Activated CD8-positive, alpha-beta memory T cell treated with anti-CD3 and anti-CD28 coated beads for 1 hour (primary cell): ENCODE measurements at regions not wholly inside any gene's neighbourhood (a gene's known extent, or its start where the extent isn't known, plus 50 kb on each side); places are given as distances from the start of the nearest gene placed in this dataset.
"Not testable (repeated sequence)": the region's sequence is repeated elsewhere in the genome, so short reads cannot be mapped to it uniquely, and the experiment has no call there.

Source experiments
- DNase-seq, 2 donors: peaks; one replicate each; pipeline ENCODE4 v3.0.0-alpha.2; 2020; ENCODE audit warnings: low read depth in 1 of 2; ENCODE audit errors: extremely low read depth in 1 of 2

DNA sequence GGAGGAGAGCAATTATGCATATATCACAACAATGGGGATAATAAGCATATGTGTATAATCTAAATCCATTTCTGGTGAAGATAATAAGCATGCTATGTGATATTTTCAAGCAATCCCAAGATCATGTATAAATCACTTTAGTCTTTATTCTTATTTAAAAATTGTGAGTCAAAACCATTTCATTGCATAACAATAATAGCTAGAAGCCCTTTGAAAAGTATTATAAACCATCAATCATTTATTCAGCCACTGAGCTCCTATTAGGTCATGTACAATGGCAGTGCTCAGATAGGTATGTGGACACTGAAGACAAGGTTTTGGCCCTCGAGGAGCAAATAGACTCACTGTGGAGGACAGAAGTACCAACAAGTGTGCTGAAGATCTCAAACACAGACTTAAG, 113.1 kb downstream of the CDCA7 start:
- no peak for DNase-seq

DNA sequence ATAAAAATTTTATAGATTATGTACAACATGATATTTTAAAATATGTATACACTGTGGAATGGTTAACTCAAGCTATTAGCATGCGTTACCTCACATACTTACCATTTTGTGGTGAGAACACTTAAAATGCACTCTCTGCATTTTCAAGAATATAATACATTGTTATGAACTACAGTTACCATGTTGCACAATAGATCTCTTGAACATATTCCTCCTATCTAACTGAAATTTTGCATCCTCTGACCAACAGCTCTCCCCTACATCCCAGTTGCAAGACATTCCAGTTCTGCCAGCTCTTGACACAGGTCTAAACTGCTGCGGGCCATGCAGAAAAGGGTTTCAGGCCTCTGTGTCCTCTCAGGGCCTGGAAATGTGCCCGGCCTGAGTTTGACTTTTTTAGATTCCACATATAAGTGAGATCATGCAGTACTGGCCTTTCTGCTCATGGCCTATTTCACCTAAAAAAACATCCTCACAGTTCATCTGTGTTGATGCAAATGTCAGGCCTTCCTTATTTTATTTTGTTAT, 113.7 kb downstream of the CDCA7 start:
- DNase-seq, result no peak

DNA sequence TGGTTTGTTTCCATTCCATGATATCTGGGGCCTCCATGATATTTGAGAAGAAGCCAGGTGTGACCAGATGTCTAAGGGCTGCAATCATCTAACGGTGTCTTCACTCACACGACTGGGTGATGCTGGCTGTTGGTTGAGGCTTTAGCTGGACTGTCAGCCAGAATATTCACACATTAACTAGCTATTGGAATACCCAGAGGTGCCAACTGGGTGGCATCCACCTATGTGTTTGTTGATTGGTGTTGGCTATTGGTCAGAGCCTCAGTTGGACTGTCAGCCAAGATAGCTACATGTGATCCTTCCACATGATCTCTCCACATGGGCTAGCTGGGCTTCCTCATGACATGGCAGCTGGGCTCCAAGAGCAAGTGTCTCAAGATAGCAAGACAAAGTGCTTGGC, 117.4 kb downstream of the CDCA7 start:
- DNase-seq, result no peak

DNA sequence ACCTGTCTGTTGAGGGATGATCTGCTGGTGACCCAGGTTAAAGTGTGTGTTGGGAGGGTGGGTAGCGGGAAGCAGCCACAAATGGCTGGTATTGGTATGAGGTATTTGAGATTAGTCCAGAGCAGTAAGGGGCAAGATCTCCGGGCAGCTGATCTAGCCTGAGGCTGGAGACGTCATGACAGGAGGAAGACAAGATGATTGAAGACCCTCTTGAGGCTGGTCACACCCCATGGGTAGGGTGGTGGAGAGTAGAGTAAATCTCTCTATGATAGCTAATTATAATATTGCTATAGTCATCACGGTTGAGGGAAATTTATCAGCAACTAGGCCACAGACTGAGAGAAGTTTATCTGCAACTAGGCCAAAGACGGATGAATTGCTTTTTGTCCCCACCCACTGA, 128.5 kb downstream of the CDCA7 start:
- no peak for DNase-seq

DNA sequence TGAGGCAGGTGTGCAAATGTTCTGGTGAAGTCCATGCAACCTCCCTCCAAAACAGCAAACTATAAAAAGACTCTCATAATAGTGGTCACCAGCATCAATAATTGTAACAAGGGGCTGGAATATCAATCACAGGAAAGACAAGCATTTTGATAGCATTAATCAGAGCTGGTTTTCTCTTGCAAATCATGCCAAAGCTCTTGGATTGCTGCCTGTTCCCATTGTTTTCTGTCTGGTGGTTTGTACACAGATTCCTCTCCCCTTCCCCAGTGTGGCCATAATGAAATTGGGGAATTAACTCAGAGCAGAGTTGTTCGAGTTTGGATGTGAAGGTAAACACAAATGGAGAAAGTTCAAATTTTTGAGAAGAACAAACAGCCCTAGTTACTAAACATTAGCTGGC, 134.2 kb downstream of the CDCA7 start:
- DNase-seq, result no peak

DNA sequence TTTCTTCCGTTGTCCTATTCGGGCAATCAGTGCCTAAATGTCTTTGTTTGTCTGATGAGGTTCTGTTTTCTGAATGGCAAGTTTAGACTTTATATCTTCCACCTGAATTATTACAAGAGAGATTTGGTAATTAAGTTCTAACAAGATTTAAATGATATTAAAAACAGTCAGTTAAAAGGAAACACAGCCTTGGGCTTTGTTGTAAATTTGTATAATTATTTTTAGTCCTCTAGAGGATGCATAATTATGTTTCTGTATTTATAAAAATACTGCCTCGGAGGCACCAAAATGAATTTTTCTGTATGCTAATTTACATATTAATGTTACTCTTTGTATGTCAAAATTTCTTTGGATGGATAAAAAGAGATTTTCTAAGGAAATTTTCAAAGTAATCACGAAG, 136.7 kb downstream of the CDCA7 start:
- no peak for DNase-seq

DNA sequence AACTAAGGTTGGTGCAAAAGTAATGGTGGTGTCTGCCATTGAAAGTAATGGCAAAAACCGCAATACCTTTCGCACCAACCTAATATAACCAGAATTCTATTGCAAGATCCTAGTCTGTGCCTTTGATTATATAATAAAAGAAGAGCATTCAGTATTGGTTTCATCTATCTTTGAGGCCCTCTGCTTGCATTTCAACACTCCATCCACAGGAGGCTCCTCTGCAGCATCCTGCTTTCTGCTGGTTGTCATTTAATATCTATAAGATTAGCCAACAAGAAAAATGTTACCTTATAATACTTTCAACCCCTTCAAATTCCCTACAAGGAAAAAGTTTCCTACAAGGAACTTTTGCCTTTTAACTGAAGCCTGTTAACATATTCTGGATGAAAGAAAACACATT, 139.2 kb downstream of the CDCA7 start:
- DNase-seq, result no peak

DNA sequence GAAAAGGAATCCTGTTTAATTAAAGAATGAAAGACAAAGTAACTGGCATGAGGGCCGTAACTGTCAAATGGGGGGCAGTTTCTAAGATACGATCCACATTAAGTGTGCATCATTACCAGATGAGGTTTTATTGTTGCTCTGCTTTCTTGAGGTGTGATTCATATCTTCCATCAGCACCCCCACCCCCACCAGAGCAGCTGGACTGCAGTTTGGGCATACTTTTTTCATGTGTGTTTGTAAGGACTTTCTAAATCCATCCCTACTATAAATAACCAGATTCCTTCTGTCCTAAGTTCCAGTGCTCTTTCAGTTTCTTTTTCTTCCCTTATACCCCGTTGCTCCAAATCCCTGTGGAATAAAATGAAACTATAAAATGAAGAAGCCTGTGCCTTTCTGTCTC, 142.1 kb downstream of the CDCA7 start:
- no peak for DNase-seq

DNA sequence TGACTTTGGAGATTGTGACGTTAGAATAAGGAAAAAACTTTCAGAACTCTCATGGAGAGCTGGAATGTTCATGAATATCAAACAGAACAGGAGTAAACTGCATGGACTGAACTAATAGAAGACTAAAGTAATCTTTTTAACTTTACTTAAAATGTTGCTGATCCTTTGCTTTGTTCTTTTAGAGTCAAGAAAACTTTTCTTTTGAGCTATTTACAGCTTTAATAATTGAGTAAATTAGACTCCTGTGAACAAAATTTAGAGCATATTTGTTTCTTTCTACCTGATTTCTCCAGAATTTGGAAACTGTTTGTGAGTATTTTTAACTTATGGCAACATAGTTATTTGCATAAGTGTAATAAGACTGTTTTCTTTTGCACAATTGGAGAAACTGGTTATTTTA, 146.3 kb downstream of the CDCA7 start:
- DNase-seq, result no peak

DNA sequence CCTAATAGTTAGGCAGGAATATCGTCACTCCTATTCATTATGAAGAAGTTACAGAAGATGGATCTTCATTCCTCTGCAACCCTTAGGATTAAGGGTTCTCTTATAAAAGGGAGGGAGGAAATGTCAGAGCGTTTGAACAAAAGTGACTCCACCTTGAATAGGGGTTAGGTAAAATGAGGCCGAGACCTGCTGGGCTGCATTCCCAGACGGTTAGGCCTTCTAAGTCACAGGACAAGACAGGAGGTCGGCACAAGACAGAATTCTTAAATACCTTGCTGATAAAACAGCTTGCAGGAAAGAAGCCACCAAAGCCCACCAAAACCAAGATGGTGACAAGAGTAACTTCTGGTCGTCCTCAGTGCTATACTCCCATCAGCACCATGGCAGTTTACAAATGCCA, 147.6 kb downstream of the CDCA7 start:
- DNase-seq, result no peak

DNA sequence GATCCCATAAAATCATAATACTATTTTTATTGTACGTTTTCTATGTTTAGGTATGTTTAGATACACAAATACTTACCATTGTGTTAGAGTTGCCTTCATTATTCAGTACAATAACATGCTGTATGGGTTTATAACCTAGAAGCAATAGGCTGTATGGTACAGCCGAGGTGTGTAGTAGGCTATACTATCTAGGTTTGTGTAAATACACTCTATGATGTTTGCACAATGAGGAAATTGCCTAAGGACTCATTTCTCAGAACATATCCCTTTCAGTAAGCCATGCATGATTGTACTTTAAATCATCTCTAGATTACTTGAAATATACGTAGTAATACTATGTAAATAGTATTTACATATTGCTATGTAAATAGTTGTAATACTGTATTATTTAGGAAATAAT, 156.7 kb downstream of the CDCA7 start:
- DNase-seq, result no peak

DNA sequence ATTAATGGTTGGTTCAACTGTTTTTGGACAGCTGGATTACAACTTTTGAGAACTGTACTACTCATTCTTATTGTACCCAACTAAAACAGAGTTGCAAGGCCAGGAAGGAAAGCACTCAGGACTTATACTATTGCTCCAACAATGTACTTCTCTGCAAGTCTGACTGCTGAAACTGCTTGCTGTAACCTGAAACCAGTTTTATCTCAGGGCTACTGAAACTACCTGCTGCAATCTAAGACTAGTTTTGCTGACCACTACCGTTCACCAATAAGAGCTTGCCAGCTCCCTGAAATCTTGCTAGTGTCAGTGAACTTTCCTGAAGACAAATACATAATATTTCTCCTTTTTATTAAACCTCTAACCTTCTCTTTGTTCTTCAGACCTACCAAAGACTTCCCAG, 157.3 kb downstream of the CDCA7 start:
- no peak for DNase-seq

DNA sequence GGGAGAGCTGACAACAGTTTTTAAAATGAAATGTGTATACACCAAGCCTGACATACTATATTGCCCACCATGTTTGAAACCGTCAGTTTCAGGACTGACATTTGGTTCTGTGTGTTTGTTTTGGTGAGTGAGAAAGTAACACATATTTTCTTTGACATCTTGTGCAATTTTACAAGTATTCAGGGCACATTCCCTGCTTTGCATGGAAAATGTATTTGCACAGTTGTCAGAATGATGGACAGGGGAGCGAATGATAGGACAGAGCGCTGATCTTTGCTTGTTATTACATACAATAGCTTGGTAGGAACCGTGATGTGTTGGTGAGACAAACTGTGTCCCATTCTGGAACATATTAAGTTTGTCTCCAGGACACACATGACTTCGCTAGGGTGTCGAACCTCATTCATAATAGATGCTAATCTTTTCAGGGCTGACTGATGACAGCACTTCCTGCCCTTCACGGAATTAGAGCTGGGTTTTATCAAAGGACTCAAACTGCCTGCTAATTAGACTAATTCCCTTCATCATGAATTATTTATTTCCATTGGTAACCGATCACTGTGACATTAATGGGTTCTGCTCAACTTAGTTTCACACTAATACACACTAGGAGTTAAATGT, 158.5 kb downstream of the CDCA7 start:
- DNase-seq, result no peak

DNA sequence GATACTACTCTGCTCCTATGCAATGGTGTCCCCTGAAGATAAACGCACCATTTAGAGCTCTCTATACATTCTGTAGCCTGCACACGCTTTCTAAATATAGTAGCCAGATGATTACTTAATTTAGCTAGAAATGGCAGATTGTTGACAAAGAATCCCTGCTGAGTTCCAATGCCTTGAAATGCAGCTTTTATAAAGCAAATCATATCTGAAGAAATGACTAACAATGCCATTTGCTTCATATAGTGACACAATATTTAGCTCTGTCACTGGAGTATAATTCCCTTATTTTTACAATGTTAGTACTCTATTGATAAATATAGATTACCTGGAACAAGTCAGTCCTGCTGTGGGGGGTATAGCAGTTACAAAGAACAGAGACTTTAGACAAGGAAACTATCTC, 166.2 kb downstream of the CDCA7 start:
- DNase-seq, result no peak

DNA sequence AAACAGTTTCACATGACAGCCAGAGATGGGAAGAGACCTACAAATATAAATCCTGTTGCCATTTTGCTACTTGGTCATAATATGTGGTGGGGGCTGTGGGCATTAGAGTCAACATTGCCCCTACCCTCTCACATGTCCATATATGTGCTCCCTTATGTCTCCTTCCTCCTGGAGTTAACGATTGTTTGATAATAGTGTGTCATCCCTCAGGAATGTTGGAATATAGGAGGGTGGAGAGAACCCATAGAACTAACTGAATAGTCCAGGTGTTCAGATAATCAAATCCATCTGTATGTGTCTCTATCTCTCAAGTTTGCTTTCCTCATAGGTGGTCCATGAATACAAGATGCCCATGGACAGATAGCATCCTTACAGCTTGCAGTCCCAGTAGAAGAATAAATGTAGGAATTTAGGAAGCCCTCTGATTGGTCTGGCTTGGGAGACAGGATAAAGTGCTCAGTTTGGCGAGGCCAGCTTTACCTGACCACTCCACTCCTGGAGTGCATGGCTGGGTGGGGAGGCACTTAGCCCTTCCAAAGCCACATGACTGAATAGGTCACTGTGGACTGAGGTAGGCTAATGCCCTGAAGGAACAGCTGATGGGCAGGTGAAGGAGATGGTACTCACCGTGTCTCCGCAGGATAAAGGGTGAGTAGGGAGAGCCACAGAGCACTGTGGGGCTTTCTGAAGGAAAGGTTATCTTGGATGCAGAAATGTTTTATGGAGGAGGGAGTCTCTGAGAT, 166.9 kb downstream of the CDCA7 start:
- DNase-seq, result no peak

DNA sequence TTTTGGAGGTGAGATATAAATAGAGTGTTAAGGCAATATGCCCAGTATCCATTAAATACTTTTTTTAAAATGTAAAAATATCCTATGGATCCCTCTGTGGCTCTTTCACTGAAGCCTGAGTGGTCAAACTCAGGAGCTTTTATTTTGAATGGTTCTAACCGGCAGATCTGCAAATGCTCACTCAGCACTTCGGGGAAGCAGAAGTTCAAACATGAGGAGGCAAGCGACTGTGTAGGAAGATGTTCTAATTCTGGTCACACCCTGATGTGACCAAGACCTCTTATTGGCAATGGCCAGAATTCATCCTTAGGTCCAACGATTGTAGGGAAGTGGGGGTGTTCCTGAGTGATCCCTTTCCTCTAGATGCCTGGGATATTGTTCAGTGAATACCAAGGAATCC, 168.8 kb downstream of the CDCA7 start:
- DNase-seq, result no peak

DNA sequence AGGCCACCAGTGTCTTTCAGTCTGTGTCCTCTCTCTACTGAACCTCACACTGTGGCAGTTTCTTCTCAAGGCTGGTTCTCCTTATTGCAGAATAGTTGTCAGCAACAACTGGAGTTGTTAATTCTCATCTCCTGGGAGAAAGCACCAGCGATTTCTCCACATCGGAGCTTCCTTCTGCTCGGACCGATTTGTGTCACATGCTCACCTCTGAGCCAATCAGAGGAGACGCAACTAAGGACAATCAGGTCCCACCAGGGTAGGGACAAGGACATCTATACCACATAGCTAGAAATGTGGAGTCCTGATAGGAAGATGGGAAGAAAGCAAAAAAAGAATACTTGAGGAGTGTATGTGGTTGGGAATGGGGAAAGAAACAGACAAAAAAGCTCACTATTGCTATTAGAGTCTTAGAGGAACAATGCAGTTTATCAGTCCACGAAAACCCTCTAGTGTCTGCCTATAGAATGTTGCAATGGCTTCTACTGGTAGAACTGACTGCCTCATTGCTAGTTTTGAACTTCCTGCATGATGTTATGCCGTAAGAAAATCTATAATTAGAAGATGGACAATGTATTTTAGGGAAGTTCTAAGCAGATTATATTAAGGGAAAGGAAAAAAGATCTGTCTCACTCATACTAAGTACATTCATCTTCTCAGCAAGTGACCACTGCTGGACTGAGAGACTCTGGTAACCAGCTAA, 169.7 kb downstream of the CDCA7 start:
- DNase-seq, result no peak

DNA sequence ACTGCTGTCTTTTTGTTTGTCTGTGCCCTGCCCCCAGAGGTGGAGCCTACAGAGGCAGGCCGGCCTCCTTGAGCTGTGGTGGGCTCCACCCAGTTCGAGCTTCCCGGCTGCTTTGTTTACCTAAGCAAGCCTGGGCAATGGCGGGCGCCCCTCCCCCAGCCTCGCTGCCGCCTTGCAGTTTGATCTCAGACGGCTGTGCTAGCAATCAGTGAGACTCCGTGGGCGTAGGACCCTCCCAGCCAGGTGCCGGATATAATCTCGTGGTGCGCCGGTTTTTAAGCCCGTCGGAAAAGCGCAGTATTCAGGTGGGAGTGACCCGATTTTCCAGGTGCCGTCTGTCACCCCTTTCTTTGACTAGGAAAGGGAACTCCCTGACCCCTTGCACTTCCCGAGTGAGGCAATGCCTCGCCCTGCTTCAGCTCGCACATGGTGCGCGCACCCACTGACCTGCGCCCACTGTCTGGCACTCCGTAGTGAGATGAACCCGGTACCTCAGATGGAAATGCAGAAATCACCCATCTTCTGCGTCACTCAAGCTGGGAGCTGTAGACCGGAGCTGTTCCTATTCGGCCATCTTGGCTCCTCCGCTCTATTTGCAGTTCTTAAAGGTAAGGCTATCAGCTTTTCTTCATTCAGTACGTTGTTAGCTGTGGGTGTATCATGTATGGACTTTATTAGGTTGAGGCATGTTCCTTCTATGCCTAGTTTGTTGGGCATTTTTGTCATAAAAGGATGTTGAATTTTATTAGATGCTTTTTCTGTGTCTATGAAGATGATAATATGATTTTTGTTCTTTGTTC, 178.3 kb downstream of the CDCA7 start:
- DNase-seq, result not testable (repeated sequence)

DNA sequence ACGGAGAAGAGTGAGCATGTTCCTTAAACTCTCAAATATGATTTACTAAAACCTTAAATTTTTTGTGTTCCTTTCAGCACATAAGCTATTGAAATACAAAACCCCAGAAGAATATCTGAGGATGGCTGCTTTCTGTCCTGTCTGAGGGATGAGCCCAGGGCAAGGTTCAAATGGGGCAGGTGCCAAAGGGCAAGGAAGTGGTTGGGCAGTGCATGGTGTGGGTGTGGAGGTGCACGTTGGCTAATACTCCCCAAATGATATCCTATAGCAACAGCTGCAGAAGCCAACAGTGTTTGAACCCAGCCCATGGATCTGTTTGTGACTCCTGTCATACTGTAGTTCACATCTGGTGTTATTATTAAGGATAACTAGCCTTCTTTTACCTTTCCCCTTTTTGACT, 183.0 kb downstream of the CDCA7 start:
- DNase-seq, result no peak

DNA sequence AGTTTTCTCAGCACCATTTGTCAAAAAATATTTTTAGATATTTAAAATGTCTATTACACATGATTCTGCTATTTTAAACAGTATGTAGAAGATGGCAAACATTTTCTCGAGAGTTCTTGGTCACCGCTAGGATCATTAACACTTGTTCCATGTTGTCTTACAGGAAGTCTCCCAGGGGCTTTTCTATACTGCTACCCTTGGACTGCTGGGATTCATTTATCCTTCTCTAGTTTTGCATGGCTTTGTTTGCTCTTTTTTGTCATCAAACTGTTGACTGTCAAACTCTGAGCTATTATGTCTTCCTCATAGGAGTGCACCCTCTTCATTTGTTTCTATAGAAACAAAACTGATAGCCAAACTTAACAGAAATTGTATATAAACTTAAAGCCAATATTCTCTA, 184.9 kb downstream of the CDCA7 start:
- no peak for DNase-seq

DNA sequence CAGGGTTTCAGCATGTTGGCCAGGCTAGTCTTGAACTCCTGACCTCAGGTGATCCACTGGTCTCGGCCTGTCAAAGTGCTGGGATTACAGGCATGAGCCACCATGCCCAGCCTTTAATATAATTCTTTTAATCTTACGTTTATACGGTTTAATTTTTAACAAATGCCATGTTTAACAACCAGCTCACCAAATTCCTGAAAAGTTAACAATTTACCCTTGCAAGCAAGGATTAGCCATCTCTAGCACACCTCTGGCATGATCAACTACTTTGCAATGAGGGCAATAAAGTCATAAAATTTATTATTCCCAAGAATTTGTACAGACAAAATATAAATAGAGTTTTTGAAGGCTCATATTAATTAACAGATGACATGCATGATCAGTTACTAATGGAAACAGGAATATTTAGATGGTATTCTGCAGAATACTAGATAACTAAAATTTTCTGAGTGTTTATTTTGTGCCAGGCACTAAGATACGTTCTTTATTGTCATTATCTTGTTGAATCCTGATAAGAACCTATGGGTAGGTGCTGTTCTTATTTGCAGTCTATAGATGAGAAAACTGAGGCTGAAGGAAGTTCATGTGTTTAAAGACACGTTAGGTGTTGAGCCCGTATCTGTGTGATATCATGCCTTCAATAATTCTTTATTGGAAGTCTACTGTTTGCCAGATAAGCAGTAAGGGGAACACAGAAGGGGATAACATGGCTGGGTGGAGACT, 190.1 kb downstream of the CDCA7 start:
- DNase-seq, result no peak
